Glutamatergic neuron (in vitro differentiated cells): ENCODE measurements at regions not wholly inside any gene's neighbourhood (a gene's known extent, or its start where the extent isn't known, plus 50 kb on each side); places are given as distances from the start of the nearest gene placed in this dataset.

Experiments
- DNase-seq: peaks from one replicate; pipeline ENCODE4 v3.0.0; 2022
- H3K27ac Mint-ChIP-seq: one replicate; pipeline ENCODE4 v1.8.0; 2020; ENCODE audit warnings: mild to moderate bottlenecking, mixed read lengths, inconsistent platforms; ENCODE audit not compliant: unreplicated experiment
- H3K27me3 Mint-ChIP-seq: one replicate; pipeline ENCODE4 v1.8.0; 2020; ENCODE audit warnings: mild to moderate bottlenecking, moderate library complexity, mixed read lengths, inconsistent platforms; ENCODE audit not compliant: unreplicated experiment
- H3K36me3 Mint-ChIP-seq: one replicate; pipeline ENCODE4 v1.8.0; 2020; ENCODE audit warnings: mild to moderate bottlenecking, mixed read lengths, inconsistent platforms; ENCODE audit not compliant: unreplicated experiment
- H3K4me1 Mint-ChIP-seq: one replicate; pipeline ENCODE4 v1.8.0; 2020; ENCODE audit warnings: mild to moderate bottlenecking, low read depth, mixed read lengths, inconsistent platforms; ENCODE audit not compliant: unreplicated experiment
- H3K4me3 Mint-ChIP-seq: one replicate; pipeline ENCODE4 v1.8.0; 2020; ENCODE audit warnings: mild to moderate bottlenecking, mixed read lengths, inconsistent platforms; ENCODE audit not compliant: unreplicated experiment
- H3K9me3 Mint-ChIP-seq: one replicate; pipeline ENCODE4 v1.8.0; 2020; ENCODE audit warnings: mild to moderate bottlenecking, moderate library complexity, mixed read lengths, inconsistent platforms; ENCODE audit not compliant: unreplicated experiment
- CTCF ChIP-seq: fragments of 200-600 bp; sonication (generic); IDR thresholded peaks from one replicate; pipeline ENCODE4 v1.5.0; 2021; ENCODE audit not compliant: partially characterized antibody, unreplicated experiment

GRCh38 chr6:159325476-159325875 lies 156.3 kb downstream of the FNDC1 start:
- no peaks in the 10 kb centered on the region for H3K4me1 Mint-ChIP-seq
- no peak overlapping the region for H3K4me3 Mint-ChIP-seq
- peaks cover 3% of the 10 kb centered on the region for H3K27me3 Mint-ChIP-seq
- TF ChIP-seq CTCF = no peak
- no peak overlapping the region for H3K27ac Mint-ChIP-seq
- H3K36me3 Mint-ChIP-seq = no peaks in the 10 kb centered on the region
- H3K9me3 Mint-ChIP-seq = no peaks in the 10 kb centered on the region
- no peak for DNase-seq

DNA sequence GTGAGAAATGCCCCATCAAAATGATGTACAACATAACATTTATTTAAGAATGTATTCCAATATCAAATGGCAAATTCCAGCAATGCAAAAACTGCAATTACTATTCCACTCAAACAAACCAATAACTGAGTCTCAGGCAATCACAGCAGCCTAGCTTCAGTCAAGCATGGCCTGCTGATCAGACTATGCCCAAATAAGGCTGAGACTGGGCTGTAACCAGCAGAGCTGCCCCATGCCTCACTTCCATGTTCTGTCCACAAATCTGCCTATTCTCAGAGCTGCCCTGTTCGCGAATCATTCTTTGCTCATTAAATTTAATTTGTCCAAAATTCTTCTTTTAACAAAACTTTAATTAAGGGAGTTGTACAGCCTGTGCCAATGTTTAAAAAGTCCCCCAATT lies 155.4 kb downstream of the FNDC1 start:
- no peak overlapping the region for H3K27ac Mint-ChIP-seq
- H3K4me1 Mint-ChIP-seq = no peaks in the 10 kb centered on the region
- TF ChIP-seq CTCF = no peak
- H3K9me3 Mint-ChIP-seq = no peaks in the 10 kb centered on the region
- H3K27me3 Mint-ChIP-seq = peaks cover 3% of the 10 kb centered on the region
- no peak overlapping the region for H3K4me3 Mint-ChIP-seq
- no peaks in the 10 kb centered on the region for H3K36me3 Mint-ChIP-seq
- DNase-seq = no peak
